SK-N-DZ (cell line): ENCODE measurements at regions not wholly inside any gene's neighbourhood (a gene's known extent, or its start where the extent isn't known, plus 50 kb on each side); places are given as distances from the start of the nearest gene placed in this dataset.
"Not testable (repeated sequence)": the region's sequence is repeated elsewhere in the genome, so short reads cannot be mapped to it uniquely, and the experiment has no call there.

Experiments
- DNase-seq: peaks from one replicate; pipeline ENCODE4 v3.0.0-alpha.2; 2015; ENCODE audit warnings: low spot score

DNA sequence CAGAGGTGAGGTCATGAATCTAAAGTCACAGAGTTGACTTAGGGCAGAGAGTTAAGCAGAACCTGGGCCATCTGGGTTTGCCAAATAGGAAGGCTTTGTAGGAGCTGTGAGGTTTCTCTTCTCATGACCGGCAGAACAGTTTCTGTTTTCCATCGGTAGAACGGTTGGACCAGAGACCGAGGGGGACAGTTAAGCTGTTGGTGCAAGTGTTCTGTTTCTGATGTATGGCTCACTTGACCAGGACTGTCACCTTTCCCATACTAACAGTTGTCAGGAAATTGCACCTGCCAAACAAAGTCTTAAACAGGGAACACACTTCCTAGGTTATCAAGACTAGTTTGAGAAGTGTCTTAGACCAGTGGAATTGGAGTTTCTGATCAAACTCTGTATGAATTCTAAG lies 158.3 kb downstream of the PDCD6IP start:
- no peak for DNase-seq

- no peak for DNase-seq
Measured at GRCh38 chr3:33957176-33957575, 158.7 kb downstream of the PDCD6IP start.

GRCh38 chr3:33958661-33959060 lies 160.2 kb downstream of the PDCD6IP start:
- DNase-seq, result no peak

- DNase-seq, result no peak
Measured at GRCh38 chr3:33962396-33962795, 164.0 kb downstream of the PDCD6IP start.

- not testable (repeated sequence) for DNase-seq
Measured at GRCh38 chr3:33970180-33970579, 171.8 kb downstream of the PDCD6IP start.

- no peak for DNase-seq
Measured at GRCh38 chr3:33971055-33971454, 172.6 kb downstream of the PDCD6IP start.

DNA sequence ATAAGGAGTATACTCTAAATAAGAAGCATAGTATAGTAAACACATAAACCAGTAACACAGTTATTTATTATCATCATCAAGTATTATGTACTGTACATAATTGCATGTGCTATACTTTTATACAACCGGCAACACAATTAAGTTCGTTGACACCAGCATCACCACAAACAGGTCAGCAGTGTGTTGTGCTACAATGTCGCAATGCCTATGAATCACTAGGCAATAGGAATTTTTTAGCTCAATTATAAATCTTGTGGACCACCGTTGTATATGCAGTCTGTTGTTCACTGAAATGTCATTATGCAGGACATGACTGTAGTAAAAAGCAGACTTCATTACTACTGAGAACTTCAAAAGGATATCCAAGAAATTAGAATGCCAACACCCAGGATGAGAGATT lies 177.0 kb downstream of the PDCD6IP start:
- DNase-seq, result no peak

GRCh38 chr3:33977227-33977626 lies 178.8 kb downstream of the PDCD6IP start:
- DNase-seq, result no peak

- DNase-seq, result peak; percentile 14
Measured at GRCh38 chr3:33980252-33980651, 181.8 kb downstream of the PDCD6IP start.

DNA sequence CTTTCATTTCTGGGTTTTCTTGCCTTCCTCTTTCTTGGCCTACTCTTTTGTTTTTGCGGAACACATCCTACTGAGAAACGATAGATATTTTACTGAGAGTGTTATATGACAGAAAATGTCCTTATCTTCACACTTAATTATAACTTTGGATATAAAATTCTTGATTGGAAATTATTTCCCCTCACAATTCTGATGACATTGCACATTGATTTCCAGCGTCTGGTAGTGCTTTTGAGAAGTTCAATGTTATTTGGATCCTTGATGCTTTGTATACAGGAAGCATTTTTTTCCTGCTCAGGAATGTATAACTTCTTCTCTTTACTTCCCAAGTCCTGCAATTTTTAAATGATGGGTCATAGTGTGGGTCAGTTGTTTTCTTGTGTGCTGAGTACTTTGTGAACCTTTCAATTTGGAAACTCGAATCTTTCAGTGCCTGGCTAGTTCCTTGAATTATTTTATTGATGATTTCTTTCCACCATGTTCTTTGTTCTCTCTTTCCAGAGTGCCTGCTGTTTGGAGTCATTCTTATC lies 183.9 kb downstream of the PDCD6IP start:
- no peak for DNase-seq

GRCh38 chr3:33982949-33983348 lies 184.5 kb downstream of the PDCD6IP start:
- DNase-seq, result not testable (repeated sequence)

DNA sequence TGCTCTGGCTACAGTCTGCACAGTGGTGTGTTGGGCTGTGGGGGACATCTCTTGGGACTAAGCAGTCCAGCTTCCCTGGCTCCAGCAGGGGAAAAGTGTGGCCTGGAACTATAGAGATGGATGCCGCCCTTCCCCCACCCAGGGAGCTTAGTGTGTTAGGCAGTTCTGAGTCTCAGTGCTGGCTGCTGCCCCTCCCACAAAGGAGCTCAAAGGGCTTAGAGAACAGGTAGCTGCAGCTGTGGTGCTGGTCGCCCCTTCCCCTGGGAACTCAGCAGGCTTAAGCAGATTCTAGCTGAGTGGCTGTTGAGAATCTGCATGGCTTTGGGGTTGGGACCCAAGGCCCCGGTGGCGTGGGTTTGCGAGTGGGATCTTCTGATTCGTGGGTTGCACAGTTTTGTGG lies 190.8 kb downstream of the PDCD6IP start:
- DNase-seq, result no peak

- DNase-seq, result no peak
Measured at GRCh38 chr3:33991673-33992072, 193.2 kb downstream of the PDCD6IP start.

GRCh38 chr3:33993631-33994030 lies 195.2 kb downstream of the PDCD6IP start:
- DNase-seq, result no peak

GRCh38 chr3:33994568-33994967 lies 196.1 kb downstream of the PDCD6IP start:
- no peak for DNase-seq

DNA sequence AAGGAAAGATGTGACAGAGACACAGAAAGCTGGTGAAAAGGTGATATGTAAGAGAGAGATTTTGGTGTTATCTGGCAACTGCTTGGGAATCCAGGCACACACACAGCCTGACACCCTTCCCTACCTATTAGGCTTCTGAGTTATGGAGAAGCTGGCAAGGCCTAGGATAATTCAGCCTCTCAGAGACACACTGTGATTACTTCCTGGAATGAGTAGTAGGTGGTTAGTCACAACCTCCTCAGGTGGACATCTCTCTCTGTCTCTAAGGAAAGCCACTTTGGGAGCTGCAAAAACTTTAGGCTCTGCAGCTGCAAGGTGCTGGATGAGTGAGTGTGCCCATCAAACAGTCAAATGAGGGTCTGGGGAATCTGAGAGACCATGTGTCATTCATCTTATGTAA lies 201.9 kb downstream of the PDCD6IP start:
- DNase-seq, result no peak

- no peak for DNase-seq
Measured at GRCh38 chr3:34001022-34001421, 202.6 kb downstream of the PDCD6IP start.

DNA sequence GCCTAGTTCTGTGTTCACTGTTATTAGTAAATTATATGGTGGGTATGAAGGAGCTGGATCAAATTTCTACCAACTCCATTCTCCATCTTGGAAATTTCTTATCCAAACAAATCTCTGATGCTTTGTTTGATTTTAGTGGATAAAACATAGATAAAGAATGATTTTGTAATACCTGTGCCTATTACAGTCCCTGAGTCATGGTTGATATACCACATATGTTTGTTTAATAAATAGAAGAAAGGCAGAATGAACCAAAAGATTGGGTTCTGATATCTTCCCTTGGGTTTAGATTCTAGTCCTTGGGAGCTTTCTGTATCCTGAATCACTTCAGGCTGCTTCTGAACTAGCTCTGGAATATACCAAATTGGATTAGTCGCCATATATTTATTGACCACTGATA lies 203.6 kb downstream of the PDCD6IP start:
- DNase-seq, result no peak

- DNase-seq, result no peak
Measured at GRCh38 chr3:34002569-34003100, 204.2 kb downstream of the PDCD6IP start.

- DNase-seq, result no peak
Measured at GRCh38 chr3:34005886-34006285, 207.5 kb downstream of the PDCD6IP start.

DNA sequence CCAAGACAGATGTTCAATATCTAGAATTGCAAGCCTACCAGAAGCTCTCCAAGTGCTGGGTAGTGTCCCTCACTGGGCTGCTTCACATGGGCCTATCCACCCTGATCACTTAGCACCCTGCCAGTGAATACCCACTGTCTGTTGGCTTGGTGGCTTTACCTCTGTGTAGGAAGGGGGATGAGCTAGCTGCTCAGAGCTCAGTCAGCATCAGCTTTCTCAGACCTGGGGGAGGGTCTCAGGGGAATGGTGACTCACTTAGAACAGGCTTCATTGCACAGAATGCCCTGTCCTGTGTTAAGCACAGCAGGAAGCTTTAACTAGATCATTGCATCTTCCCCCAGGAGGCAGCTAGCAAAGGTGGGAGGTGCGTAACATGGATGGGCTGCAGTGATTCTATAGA lies 209.8 kb downstream of the PDCD6IP start:
- no peak for DNase-seq

DNA sequence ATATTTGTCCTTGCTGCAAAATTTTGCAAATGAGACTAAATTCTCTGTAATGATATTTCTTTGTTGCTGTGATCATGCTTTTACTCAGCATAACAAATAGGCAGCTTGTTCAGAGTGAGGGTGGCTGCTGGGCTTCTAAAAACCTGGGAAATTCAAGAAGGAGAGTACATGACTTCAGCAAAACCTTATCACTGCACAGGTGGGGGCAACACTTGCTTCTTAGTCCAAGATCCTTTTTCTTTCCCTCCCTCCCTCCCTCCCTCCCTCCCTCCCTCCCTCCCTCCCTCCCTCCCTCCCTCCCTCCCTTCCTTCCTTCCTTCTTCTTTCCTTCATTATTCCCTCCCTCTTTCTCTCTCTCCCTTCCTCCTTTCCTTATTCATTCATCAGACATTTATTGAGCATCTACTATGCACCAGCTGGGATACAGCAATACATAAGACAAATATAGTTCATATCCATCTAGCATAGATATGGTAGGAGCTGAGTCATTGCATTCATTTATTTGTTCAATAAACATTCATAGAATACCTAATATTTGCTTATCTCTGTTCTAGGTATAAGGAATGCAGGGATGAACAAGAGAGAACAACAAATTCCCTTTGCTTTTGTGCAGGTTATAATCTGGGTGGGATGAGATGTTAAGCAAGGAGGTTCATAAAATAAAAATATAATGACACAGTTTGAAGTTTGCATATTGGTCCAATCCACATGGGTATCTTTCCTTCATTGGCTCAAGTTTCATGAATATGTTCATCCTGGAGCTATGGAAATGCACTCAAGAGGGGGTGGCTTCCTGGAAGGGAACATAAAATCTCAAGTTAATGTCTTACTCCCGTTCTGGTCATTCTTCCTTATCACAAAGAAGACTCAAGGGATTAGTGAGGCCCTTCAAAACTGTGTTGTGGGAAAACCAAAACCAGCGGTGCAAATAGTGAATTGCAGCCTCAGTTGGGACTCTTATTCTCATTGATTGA lies 210.7 kb downstream of the PDCD6IP start:
- no peak for DNase-seq
